ENCODE measurements at regions not wholly inside any gene's neighbourhood (a gene's known extent, or its start where the extent isn't known, plus 50 kb on each side); places are given as distances from the start of the nearest gene placed in this dataset.

- TF ChIP-seq, protein P1, sequence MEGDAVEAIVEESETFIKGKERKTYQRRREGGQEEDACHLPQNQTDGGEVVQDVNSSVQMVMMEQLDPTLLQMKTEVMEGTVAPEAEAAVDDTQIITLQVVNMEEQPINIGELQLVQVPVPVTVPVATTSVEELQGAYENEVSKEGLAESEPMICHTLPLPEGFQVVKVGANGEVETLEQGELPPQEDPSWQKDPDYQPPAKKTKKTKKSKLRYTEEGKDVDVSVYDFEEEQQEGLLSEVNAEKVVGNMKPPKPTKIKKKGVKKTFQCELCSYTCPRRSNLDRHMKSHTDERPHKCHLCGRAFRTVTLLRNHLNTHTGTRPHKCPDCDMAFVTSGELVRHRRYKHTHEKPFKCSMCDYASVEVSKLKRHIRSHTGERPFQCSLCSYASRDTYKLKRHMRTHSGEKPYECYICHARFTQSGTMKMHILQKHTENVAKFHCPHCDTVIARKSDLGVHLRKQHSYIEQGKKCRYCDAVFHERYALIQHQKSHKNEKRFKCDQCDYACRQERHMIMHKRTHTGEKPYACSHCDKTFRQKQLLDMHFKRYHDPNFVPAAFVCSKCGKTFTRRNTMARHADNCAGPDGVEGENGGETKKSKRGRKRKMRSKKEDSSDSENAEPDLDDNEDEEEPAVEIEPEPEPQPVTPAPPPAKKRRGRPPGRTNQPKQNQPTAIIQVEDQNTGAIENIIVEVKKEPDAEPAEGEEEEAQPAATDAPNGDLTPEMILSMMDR (conservative IDR thresholded peaks at IDR 0.05 in 1 of 2, IDR thresholded peaks at IDR 0.05 in 1 of 2; ENCODE audit: low read depth in 1 of 2, low read length in 2 of 2) = no peak
- no peak for TF ChIP-seq EZH2 (IDR thresholded peaks at IDR 0.05; ENCODE audit: low read length, missing control alignments)
These were observed 84.1 kb upstream of the GK2 start for GRCh38 chr4:79492148-79492547.
